CD1c-positive myeloid dendritic cell (primary cell): ENCODE measurements at regions not wholly inside any gene's neighbourhood (a gene's known extent, or its start where the extent isn't known, plus 50 kb on each side); places are given as distances from the start of the nearest gene placed in this dataset.

ENCODE experiments used
- DNase-seq: peaks from one replicate; pipeline ENCODE4 v3.0.0-alpha.2; 2016; ENCODE audit errors: extremely low spot score

GRCh38 chr9:135219676-135220600 lies 132.5 kb downstream of the OLFM1 start:
- DNase-seq = no peak

DNA sequence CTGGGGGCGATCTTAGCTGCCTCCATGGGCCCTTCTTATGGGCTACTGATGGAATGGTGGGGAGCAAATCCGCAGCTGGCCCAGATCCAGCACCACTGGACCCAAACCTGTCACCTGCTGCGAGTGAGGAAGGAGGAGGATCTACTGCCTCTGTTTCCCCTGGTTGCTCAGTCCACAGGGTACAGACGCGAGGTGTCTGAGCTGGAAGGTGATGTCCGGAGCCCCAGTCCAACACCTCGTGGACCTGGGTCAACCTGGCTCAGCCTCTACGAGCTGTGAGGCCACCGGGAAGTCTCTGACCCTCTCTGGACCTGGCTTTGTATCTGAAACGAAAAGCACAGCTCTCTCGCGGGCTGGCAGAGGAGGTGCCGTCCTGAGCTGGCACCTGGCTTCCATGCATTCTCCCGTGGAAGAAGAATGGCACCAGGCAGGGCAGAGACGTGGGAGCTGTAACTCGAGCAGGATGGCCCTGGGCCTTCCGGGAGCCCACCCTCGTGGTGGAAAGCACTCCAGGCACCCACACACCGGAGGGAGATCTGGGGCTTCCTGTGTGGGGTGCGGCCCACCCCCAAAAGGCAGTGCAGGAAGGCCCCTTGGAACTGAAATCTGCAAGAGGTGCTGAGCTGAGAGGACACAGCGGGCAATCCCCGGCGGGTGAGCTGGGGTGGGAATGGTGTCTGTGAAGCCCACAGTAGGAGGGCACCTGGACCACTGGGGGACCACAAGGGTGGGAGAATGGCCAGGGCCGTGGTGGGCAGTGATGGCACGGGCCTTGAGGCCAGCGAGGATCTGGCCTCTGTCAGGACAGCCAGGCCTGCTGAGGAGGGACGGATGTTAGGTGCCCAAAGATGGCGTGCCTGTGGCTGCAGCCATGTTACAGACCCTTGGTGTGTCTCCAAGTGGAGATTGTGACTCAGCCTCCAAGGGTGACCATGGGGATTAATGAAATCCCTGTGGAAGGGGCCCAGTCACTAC lies 133.4 kb downstream of the OLFM1 start:
- no peak for DNase-seq

DNA sequence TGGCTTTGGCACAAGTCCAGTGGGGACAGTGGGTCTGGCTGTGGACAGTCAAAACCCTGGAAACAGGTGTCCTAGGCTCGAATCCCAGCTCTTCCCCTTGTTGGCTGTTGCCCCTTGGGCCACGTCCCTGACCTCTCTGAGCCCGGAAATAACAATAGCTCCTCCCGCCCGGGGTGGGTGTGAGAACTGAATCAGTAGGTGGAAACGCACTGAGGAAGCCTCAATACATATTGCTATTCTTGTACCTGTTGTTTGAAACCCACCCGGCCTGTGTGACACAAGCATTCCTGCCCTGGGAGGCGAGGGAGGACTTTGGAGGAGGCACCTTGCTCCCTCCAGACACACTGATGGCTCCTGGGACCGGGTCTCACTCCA lies 134.1 kb downstream of the OLFM1 start:
- no peak for DNase-seq

GRCh38 chr9:135221951-135222631 lies 134.6 kb downstream of the OLFM1 start:
- DNase-seq = no peak

DNA sequence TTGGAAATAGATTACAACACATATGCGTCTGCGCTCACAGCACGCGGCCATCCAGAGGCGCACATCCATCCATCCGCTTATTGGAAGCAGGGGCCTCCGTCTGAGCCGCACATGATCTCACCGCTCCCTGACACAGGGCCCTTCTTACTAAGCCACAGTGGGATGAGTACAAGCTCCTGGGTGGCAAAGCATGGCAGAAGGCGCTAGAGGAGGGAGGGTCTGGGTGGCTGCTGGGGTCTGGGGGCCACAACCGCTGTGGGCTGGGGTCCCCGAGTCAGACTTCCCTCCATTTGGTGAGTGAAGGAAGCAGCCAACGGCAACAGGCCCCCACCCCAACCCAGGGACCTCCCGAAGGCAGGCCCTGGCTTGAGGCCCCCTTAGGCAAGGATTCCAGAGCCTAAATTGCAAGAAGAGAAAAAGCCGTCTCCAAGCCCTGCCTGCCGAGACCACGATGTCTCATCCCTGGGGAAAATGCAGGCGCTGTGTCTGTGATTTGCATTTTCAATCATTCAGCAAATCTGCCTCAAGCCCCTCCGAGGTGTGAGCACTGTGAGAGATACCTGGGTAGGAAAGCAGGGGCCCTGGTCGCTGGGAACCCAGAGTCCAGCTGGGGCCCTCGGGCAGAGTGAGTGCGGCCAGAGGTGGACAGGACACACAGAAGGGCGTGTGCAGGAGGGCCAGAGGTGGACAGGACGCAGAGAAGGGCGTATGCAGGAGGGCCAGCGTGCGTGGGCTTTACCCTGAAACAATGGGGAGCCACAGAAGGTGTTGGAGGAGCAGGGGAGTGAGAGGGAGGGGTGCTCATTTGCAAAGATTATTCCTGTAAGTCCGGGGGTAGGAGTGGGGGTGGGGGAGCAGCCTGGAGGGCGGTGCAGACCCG lies 135.7 kb downstream of the OLFM1 start:
- no peak for DNase-seq

- DNase-seq = no peak
Measured at GRCh38 chr9:135223831-135224230, 136.4 kb downstream of the OLFM1 start.

- no peak for DNase-seq
Measured at GRCh38 chr9:135224286-135224877, 136.9 kb downstream of the OLFM1 start.

GRCh38 chr9:135224921-135225541 lies 137.6 kb downstream of the OLFM1 start:
- DNase-seq = no peak

DNA sequence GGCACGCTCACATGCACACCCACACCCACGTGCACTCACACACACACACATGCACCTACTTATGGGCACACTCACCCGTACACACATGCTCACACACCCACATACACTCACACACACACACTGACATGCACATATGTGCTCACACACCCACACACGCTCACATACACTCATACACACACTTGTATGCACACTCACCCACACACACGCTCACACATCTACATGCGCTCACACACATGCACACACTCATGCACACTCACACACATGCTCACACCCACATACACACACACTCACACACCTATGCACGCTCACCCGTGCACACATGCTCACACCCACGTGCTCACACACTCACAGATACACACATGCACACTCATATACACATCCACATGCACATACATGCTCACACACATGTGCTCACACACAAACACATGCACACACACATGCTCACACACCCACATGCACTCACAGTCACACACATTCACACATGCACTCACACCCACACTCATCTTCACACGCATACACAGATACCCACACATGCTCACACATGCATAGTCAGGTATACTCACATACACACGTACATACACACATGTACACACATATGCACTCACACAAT lies 138.3 kb downstream of the OLFM1 start:
- DNase-seq = no peak

- DNase-seq = no peak
Measured at GRCh38 chr9:135226369-135227050, 139.0 kb downstream of the OLFM1 start.

DNA sequence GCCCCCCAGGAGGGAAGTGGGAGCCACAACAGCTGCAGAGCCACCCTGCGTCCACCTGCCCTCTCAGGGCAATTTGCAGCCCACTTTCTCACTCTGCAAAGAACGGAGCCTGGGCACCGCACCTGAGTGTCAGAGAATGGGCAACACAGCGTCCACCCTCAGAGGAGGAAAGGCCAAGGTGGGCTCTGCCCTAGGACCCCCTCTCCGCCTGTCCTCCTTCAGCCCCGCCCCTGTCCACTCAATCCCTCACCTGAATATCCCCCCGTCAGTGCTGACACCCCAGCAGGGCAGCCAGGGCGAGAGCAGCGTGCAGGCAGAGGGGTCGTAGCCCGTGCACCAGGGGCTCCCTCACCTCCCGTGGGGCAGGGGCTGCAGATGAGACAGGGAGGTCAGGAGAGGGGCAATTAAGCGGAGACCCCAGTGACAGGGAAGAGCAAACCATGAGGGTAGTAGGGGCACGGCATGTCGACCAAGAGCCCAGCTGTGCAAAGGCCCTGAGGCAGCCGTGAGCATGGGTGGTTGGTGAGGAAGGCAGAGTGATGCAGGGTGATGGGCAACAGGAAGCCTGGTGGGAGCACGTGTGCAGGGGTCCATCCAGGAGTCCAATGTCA lies 140.3 kb downstream of the OLFM1 start:
- DNase-seq = no peak

DNA sequence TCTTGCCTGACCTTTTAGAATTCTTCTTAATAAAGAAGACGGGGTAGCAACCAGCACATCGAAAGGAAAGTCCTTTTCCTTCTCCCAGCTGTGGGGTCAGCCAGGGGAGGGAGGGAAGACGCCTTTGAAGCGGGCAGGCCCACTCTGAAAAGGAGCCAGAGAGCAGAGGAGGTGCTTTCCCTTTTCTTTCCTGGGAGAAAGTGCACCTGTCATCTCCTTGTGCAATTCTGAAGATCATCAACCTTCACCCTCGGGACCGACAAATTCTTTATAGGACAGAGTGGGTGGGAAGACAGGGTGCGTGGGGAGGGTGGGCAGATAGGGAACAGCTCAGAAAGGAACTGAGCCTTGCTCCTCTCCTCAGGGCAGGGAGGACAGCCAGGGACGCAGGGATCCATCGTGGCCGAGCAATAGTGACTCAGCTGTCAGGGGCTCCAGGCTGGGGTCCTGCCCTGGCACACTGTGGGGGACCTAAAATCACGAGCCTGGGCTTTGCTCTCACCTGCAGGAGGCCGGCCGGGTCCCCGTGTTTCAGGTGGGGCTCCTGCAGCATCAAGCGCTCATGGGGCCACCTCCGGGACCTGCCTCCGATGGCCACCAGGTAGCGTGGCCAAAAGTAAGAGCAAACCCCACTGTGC lies 141.0 kb downstream of the OLFM1 start:
- no peak for DNase-seq

GRCh38 chr9:135228983-135229625 lies 141.6 kb downstream of the OLFM1 start:
- DNase-seq = no peak

GRCh38 chr9:135229701-135230385 lies 142.4 kb downstream of the OLFM1 start:
- no peak for DNase-seq

GRCh38 chr9:135230386-135230765 lies 142.9 kb downstream of the OLFM1 start:
- no peak for DNase-seq

GRCh38 chr9:135230817-135231520 lies 143.5 kb downstream of the OLFM1 start:
- DNase-seq = no peak
